ENCODE measurements at regions not wholly inside any gene's neighbourhood (a gene's known extent, or its start where the extent isn't known, plus 50 kb on each side); places are given as distances from the start of the nearest gene placed in this dataset.

- no peaks in the 10 kb centered on the region for H3K4me1 ChIP-seq
- WGBS, 2 donors, result 36 to 70% methylated on average over 4 of the region's 4 CpGs
- no peaks in the 10 kb centered on the region for H3K36me3 ChIP-seq (replicated peaks in 1 of 2; ENCODE audit: insufficient read depth in 1 of 2, low read depth in 2 of 2)
- peak in 3 of 4 donors; percentile 17 to 60 (median 35) for DNase-seq
- no peaks in the 10 kb centered on the region for H3K27me3 ChIP-seq
- TF ChIP-seq POLR2A (IDR thresholded peaks at IDR 0.05) (no peak), CTCF (IDR thresholded peaks at IDR 0.05) (no peak)
- ATAC-seq, result peak; percentile 35
- no peak overlapping the region for H3K27ac ChIP-seq
- no peak overlapping the region for H3K4me3 ChIP-seq
- no peaks in the 10 kb centered on the region for H3K9me3 ChIP-seq
- intact Hi-C loops (cut with DNase I), result no loop called here
These were observed 158.0 kb upstream of the CAND1 start for GRCh38 chr12:67111182-67111581.

GRCh38 chr12:67112586-67112985 is 156.6 kb upstream of the CAND1 start:
- Histone ChIP-seq H3K27me3 (no peaks in the 10 kb centered on the region), H3K4me1 (no peaks in the 10 kb centered on the region), H3K9me3 (no peaks in the 10 kb centered on the region), H3K4me3 (no peak overlapping the region), H3K36me3 (replicated peaks in 1 of 2; ENCODE audit: insufficient read depth in 1 of 2, low read depth in 2 of 2) (no peaks in the 10 kb centered on the region), H3K27ac (no peak overlapping the region)
- DNase-seq (no peak), ATAC-seq (no peak)
- intact Hi-C loops (cut with DNase I), result no loop called here
- 66 to 68% methylated on average over 5 of the region's 5 CpGs for WGBS, 2 donors
- TF ChIP-seq CTCF (IDR thresholded peaks at IDR 0.05) (no peak), POLR2A (IDR thresholded peaks at IDR 0.05) (no peak)

- DNase-seq (no peak), ATAC-seq (no peak)
- TF ChIP-seq POLR2A (IDR thresholded peaks at IDR 0.05), result no peak
- TF ChIP-seq CTCF (IDR thresholded peaks at IDR 0.05), result no peak
- no peaks in the 10 kb centered on the region for H3K27me3 ChIP-seq
- H3K9me3 ChIP-seq, result no peaks in the 10 kb centered on the region
- no peak overlapping the region for H3K4me3 ChIP-seq
- H3K36me3 ChIP-seq (replicated peaks in 1 of 2; ENCODE audit: insufficient read depth in 1 of 2, low read depth in 2 of 2), result no peaks in the 10 kb centered on the region
- intact Hi-C loops (cut with DNase I), result no loop called here
- H3K4me1 ChIP-seq, result no peaks in the 10 kb centered on the region
- no peak overlapping the region for H3K27ac ChIP-seq
- WGBS, 2 donors, result 74 to 88% methylated on average over 1 of the region's 1 CpG
These were observed 153.0 kb upstream of the CAND1 start for GRCh38 chr12:67116134-67116533.

GRCh38 chr12:67122584-67122983 is 146.6 kb upstream of the CAND1 start:
- Histone ChIP-seq H3K27me3 (no peaks in the 10 kb centered on the region), H3K9me3 (no peaks in the 10 kb centered on the region), H3K36me3 (replicated peaks in 1 of 2; ENCODE audit: insufficient read depth in 1 of 2, low read depth in 2 of 2) (no peaks in the 10 kb centered on the region), H3K4me3 (no peak overlapping the region), H3K4me1 (no peaks in the 10 kb centered on the region), H3K27ac (no peak overlapping the region)
- no peak for DNase-seq
- intact Hi-C loops (cut with DNase I), result no loop called here
- ATAC-seq, result no peak
- TF ChIP-seq POLR2A (IDR thresholded peaks at IDR 0.05), result no peak
- no peak for TF ChIP-seq CTCF (IDR thresholded peaks at IDR 0.05)

- no peaks in the 10 kb centered on the region for H3K36me3 ChIP-seq (replicated peaks in 1 of 2; ENCODE audit: insufficient read depth in 1 of 2, low read depth in 2 of 2)
- intact Hi-C loops (cut with DNase I), result no loop called here
- ATAC-seq (no peak), DNase-seq (no peak)
- no peak overlapping the region for H3K4me3 ChIP-seq
- H3K27me3 ChIP-seq, result no peaks in the 10 kb centered on the region
- TF ChIP-seq POLR2A (IDR thresholded peaks at IDR 0.05) (no peak), CTCF (IDR thresholded peaks at IDR 0.05) (no peak)
- no peaks in the 10 kb centered on the region for H3K9me3 ChIP-seq
- H3K4me1 ChIP-seq, result no peaks in the 10 kb centered on the region
- no peak overlapping the region for H3K27ac ChIP-seq
- WGBS, 2 donors, result 76 to 88% methylated on average over 1 of the region's 1 CpG
These were observed 131.9 kb upstream of the CAND1 start for GRCh38 chr12:67137256-67137655.
